Small intestine (tissue), 7 donors: ENCODE measurements at regions not wholly inside any gene's neighbourhood (a gene's known extent, or its start where the extent isn't known, plus 50 kb on each side); places are given as distances from the start of the nearest gene placed in this dataset.
"Not testable (repeated sequence)": the region's sequence is repeated elsewhere in the genome, so short reads cannot be mapped to it uniquely, and the experiment has no call there.

ENCODE experiments used
- DNase-seq, 2 donors: peaks; one replicate each; pipeline versions ENCODE4 v3.0.0 to v3.0.0-alpha.2; 2013
- FAIRE-seq: peaks from 2 replicates; lab custom pipeline; 2012; peaks lifted over from hg19 to GRCh38; lab: Jason Lieb, UNC
- H3K27ac ChIP-seq, 3 donors: one replicate each; pipeline ENCODE4 v1.5.1; 2013; ENCODE audit warnings: low read length in 2 of 3, mild to moderate bottlenecking in 2 of 3, control low read depth in 1 of 3, inconsistent platforms in 1 of 3, low read depth in 1 of 3, moderate library complexity in 1 of 3
- H3K27me3 ChIP-seq, 3 donors: one replicate each; pipeline ENCODE4 v1.6.1; 2013; ENCODE audit warnings: low read length in 3 of 3, inconsistent platforms in 1 of 3; ENCODE audit not compliant: control insufficient read depth in 3 of 3, insufficient read depth in 3 of 3
- H3K36me3 ChIP-seq, 3 donors: one replicate each; pipeline ENCODE4 v1.6.1; 2013; ENCODE audit warnings: low read length in 3 of 3, inconsistent platforms in 1 of 3, low read depth in 1 of 3, mild to moderate bottlenecking in 1 of 3, moderate library complexity in 1 of 3; ENCODE audit not compliant: control insufficient read depth in 3 of 3, insufficient read depth in 2 of 3
- H3K4me1 ChIP-seq, 3 donors: one replicate each; pipeline ENCODE4 v1.6.1; 2013; ENCODE audit warnings: low read length in 2 of 3, inconsistent platforms in 1 of 3, low read depth in 1 of 3, mild to moderate bottlenecking in 1 of 3, moderate library complexity in 1 of 3; ENCODE audit not compliant: control insufficient read depth in 3 of 3, insufficient read depth in 2 of 3
- H3K4me3 ChIP-seq, 3 donors: one replicate each; pipeline ENCODE4 v1.5.1; 2013; ENCODE audit warnings: low read length in 3 of 3, control low read depth in 1 of 3, inconsistent platforms in 1 of 3, low read depth in 1 of 3, mild to moderate bottlenecking in 1 of 3, moderate library complexity in 1 of 3
- H3K9me3 ChIP-seq, 2 donors: one replicate each; pipeline ENCODE4 v1.6.1; 2013; ENCODE audit warnings: low read depth in 1 of 2, low read length in 1 of 2; ENCODE audit not compliant: control insufficient read depth in 2 of 2, insufficient read depth in 1 of 2
- whole genome bisulfite sequencing, 3 donors: extraction: QIAGEN DNeasy Blood & Tissue Kit; methylation state at CpG; one replicate each; pipeline ENCODE4 v1.1.7; 2013; 5-methylcytosine and 5-hydroxymethylcytosine counted together
- donor health status: healthy with polysubstance abuse.
- donor health status: control.
- donor health status: control.
- donor health status: Bipolar disorder and iron deficiency.
- donor health status: healthy.

DNA sequence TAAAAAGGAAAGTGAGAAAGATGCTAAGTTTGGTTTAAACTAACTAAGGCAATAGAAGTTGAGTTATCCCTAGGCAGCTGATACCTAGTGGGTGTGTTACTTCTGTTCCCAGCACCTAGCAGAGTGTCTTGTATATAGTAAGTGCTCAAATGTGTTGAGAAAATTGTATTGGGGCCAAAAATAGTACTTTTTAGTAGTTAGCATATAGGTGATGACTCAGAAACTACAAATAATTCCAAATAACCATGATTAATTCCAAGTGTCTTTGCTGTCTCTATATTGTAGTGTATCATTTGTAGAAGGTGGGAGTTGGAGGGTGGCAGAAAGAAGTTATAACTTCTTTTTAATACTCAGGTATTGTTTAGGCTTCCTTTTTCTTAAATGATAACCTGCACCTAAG lies 362.7 kb downstream of the RND3 start:
- H3K27ac ChIP-seq: no peak overlapping the region
- no peak overlapping the region for H3K4me3 ChIP-seq
- no peaks in the 10 kb centered on the region for H3K36me3 ChIP-seq
- no peaks in the 10 kb centered on the region for H3K9me3 ChIP-seq
- FAIRE-seq (no peak), DNase-seq (no peak)
- H3K4me1 ChIP-seq: peaks cover 0 to 5% (median 0%) of the 10 kb centered on the region in 3 donors
- no peaks in the 10 kb centered on the region for H3K27me3 ChIP-seq

DNA sequence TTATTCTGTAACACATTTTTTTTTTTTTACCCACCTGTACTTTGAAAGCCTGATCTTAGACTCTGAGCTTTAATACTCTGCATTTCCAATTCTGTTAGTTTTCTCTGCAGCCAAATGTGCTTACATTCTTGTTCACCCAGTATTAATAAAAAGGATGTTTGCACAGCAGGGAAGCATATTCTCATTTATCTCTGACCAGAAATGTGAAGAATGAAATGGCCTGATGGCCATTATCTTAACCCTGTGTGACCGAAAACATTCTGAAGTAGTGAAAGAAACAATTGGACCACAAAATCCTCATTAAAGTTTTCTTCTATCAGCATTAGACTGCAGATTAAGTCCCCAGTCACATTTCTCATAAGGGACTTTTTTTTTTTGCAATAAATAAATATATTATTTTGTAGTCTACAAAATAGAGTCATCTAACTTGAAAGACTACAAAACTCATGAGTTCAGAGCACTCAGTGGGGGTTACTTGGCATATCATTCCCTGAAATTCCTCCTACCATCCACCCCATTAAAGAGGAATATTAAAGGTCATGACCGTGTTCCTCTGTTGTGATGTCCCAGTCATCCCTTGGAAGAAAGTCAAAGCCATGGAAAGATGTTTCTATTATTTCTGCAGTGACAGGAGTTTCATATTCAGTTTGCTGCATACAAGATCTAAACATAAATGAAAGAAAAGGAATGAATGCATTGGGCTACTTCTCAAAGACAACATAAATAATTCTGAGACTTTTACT lies 364.4 kb downstream of the RND3 start:
- no peak for FAIRE-seq
- no peaks in the 10 kb centered on the region for H3K27me3 ChIP-seq
- 76 to 85% (median 79%) methylated on average over 2 of the region's 2 CpGs for WGBS, 3 donors

DNA sequence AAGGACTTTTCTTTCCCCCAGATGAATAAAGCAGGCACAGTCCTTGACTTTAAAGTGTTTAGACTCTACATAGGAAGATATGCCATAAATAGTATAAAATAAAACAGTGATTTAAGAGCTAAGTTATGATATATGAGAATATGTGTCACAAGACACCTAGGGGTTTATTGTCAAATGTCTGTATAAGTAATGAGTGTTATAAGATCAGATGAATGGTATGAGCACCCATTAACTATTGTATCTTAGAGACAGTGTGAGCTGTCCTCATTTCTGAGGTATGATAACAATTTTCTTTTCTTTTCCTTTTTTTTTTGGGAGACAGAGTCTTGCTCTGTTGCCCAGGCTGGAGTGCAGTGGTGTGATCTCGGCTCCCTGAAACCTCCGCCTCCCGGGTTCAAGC lies 365.3 kb downstream of the RND3 start:
- no peak for FAIRE-seq
- H3K9me3 ChIP-seq: no peaks in the 10 kb centered on the region
- no peaks in the 10 kb centered on the region for H3K27me3 ChIP-seq
- H3K4me3 ChIP-seq: no peak overlapping the region
- no peak overlapping the region for H3K27ac ChIP-seq
- no peak for DNase-seq
- WGBS, 3 donors: 95 to 100% (median 96%) methylated on average over 3 of the region's 3 CpGs
- H3K4me1 ChIP-seq: peaks cover 0 to 5% (median 0%) of the 10 kb centered on the region in 3 donors
- no peaks in the 10 kb centered on the region for H3K36me3 ChIP-seq

More for the DNA sequence above, 364.4 kb downstream of the RND3 start:
- Histone ChIP-seq H3K4me1 (peaks cover 0 to 5% (median 0%) of the 10 kb centered on the region in 3 donors), H3K9me3 (no peaks in the 10 kb centered on the region), H3K27ac (no peak overlapping the region), H3K36me3 (no peaks in the 10 kb centered on the region), H3K4me3 (no peak overlapping the region)
- DNase-seq: no peak

DNA sequence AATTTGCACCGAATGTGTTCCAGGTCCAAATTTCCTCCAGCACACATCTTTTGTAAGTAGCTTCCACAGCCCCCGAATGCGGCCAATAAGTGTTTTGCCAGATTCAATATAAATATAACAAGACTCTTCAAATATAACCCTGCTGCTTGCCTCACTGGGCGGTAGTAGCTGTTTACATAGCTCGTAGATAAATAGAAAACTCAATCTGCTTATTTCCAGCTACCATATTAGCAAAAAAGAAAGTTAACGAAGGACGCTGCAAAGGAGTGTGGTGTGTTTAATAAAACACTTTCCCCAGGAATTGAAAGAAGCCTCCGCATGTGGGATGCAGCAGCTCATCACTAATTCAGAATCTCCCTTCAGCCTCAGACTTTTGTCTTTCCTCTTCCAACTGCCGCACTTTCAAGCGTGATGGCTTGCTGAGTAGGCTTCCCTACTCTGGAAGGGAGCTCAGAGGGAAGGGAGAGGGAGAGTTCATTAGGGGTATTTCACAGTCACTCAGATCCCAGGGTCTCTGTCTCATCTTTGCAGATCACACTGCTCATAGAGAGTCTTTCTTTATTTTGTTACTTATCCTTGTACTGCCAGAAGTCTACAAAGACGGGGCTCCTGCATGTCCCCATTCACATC lies 367.0 kb downstream of the RND3 start:
- Histone ChIP-seq H3K27ac (no peak overlapping the region), H3K4me3 (no peak overlapping the region), H3K4me1 (no peaks in the 10 kb centered on the region), H3K27me3 (no peaks in the 10 kb centered on the region), H3K9me3 (no peaks in the 10 kb centered on the region), H3K36me3 (no peaks in the 10 kb centered on the region)
- DNase-seq (no peak), FAIRE-seq (no peak)
- WGBS, 3 donors: 61 to 73% (median 69%) methylated on average over 11 of the region's 11 CpGs

DNA sequence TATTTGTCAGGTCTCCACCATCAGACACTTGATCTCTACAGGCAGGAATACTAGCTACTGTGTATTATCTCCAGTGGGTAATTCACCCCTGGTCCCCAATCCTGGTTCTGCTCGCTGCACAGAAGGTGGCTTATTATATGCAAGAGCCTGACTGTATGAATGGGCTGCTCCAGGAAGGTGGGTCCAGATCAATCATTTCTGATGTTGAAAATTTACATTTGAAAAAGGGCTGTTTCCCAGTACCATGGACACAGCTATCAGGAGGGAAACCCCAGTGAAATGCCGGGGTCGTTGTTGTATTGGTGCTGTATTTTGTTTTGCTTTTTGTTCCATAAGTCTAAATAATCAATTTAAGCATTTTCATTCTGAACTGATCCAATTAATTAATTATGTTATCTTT lies 367.6 kb downstream of the RND3 start:
- Histone ChIP-seq H3K4me1 (no peaks in the 10 kb centered on the region), H3K36me3 (no peaks in the 10 kb centered on the region), H3K9me3 (no peaks in the 10 kb centered on the region), H3K27ac (no peak overlapping the region), H3K4me3 (no peak overlapping the region), H3K27me3 (no peaks in the 10 kb centered on the region)
- no peak for DNase-seq
- no peak for FAIRE-seq
- 57 to 79% (median 68%) methylated on average over 3 of the region's 3 CpGs for WGBS, 3 donors

DNA sequence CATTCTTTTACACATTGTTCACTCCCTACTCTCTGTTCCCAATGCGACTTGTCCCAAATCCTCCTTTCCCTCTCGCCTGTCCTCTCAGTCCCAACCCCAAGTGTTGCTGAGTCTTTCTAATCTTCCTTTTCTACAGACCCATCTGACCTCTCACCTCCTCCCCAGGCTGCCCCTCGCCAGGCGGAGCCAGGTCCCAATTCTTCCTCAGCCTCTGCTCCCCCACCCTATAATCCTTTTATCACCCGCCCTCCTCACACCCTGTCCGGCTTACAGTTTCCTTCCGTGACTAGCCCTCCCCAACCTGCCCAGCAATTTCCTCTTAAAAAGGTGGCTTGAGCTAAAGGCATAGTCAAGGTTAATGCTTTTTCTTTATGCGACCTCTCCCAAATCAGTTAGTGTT lies 373.4 kb downstream of the RND3 start:
- FAIRE-seq, H3K27me3 ChIP-seq, H3K36me3 ChIP-seq, H3K27ac ChIP-seq, H3K4me3 ChIP-seq, H3K9me3 ChIP-seq, DNase-seq, H3K4me1 ChIP-seq: not testable (repeated sequence)
- 83 to 89% (median 85%) methylated on average over 8 of the region's 8 CpGs for WGBS, 3 donors

DNA sequence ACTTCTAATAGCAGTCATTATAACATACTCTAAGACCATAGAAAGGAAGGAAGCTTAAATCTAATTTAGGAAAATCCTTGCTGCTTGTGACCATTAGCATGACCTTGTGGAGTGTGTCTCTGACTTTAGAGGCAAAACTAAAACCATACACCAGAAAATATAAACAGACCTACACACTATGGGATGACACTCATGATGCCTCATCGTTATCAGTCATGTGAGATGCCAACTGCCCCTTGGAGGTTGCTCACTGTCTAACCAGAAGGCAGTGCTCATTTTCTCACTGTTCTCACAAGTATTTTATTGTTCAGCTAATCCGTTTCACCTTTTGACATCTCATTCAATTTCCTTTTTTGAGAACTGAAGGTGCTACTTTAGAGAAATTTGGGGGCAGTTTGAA lies 376.9 kb downstream of the RND3 start:
- H3K36me3 ChIP-seq: no peaks in the 10 kb centered on the region
- FAIRE-seq: no peak
- H3K9me3 ChIP-seq: no peaks in the 10 kb centered on the region
- H3K4me3 ChIP-seq: no peak overlapping the region
- DNase-seq: no peak
- no peaks in the 10 kb centered on the region for H3K4me1 ChIP-seq
- WGBS, 3 donors: 68 to 87% (median 82%) methylated on average over 2 of the region's 2 CpGs
- no peaks in the 10 kb centered on the region for H3K27me3 ChIP-seq
- no peak overlapping the region for H3K27ac ChIP-seq

DNA sequence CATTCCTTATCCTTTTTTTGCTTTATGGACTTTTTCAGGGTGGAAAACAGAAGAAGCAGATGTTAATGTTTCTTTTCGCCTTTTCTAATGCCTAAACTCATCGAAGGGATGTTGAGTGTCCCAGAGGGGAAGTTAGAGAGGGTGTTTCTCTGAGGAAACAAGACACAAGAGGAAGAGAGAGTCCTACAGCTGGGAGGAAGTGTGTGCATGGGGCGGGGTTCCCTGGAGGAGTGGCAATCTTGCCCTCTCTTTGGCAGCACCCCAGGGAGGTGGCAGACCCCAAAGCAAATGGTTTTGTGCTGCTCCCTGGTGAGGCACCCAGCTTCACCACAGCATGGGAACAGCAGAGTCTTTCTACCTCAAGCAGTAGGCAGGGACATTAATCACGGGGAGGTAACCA lies 377.6 kb downstream of the RND3 start:
- 74 to 86% (median 80%) methylated on average over 4 of the region's 4 CpGs for WGBS, 3 donors
- Histone ChIP-seq H3K27me3 (no peaks in the 10 kb centered on the region), H3K36me3 (no peaks in the 10 kb centered on the region), H3K4me1 (no peaks in the 10 kb centered on the region), H3K4me3 (no peak overlapping the region), H3K27ac (no peak overlapping the region), H3K9me3 (no peaks in the 10 kb centered on the region)
- FAIRE-seq: no peak
- no peak for DNase-seq
